Neural cell (in vitro differentiated cells): ENCODE measurements at regions not wholly inside any gene's neighbourhood (a gene's known extent, or its start where the extent isn't known, plus 50 kb on each side); places are given as distances from the start of the nearest gene placed in this dataset.

Source experiments
- H2AFZ ChIP-seq: fragments of 200-600, 300-800 bp; sonication (generic), shearing (Covaris generic); 2 replicates; pipeline ENCODE4 v1.6.0; 2014; ENCODE audit warnings: low read depth, mild to moderate bottlenecking, antibody characterized with exemption, low read length, moderate library complexity
- H3F3A ChIP-seq: fragments of 200-600 bp; shearing (Covaris generic); 2 replicates; pipeline ENCODE4 v1.6.1; 2016; ENCODE audit warnings: mild to moderate bottlenecking, moderate library complexity, mixed read lengths, antibody characterized with exemption, low read length; ENCODE audit not compliant: insufficient read depth, poor library complexity, severe bottlenecking
- H3K27ac ChIP-seq: fragments of 200-600, 300-800 bp; sonication (generic), shearing (Covaris generic); 2 replicates; pipeline ENCODE4 v1.5.1; 2014; ENCODE audit warnings: mild to moderate bottlenecking, low read length, moderate library complexity
- H3K27me3 ChIP-seq: fragments of 300-800, 200-600 bp; sonication (generic), shearing (Covaris generic); 2 replicates; pipeline ENCODE4 v1.6.0; 2014; ENCODE audit warnings: mild to moderate bottlenecking, low read depth, low read length, moderate library complexity; ENCODE audit not compliant: insufficient read depth
- H3K36me3 ChIP-seq: fragments of 300-800, 200-600 bp; sonication (generic), shearing (Covaris generic); 2 replicates; pipeline ENCODE4 v1.5.1; 2014; ENCODE audit warnings: mild to moderate bottlenecking, antibody characterized with exemption, low read length, moderate library complexity; ENCODE audit not compliant: insufficient read depth
- H3K4me2 ChIP-seq: fragments of 300-800, 200-600 bp; sonication (generic), shearing (Covaris generic); 2 replicates; pipeline ENCODE4 v1.6.0; 2014; ENCODE audit warnings: mild to moderate bottlenecking, low read length
- H3K4me3 ChIP-seq: fragments of 300-800, 200-600 bp; sonication (generic), shearing (Covaris generic); 2 replicates; pipeline ENCODE4 v1.5.1; 2014; ENCODE audit warnings: mild to moderate bottlenecking, low read length, moderate library complexity
- H3K79me2 ChIP-seq: fragments of 200-600 bp; shearing (Covaris generic); replicated peaks from 2 replicates; pipeline ENCODE4 v1.6.0; 2014; ENCODE audit warnings: mild to moderate bottlenecking, low read length, moderate library complexity; ENCODE audit not compliant: insufficient read depth
- H3K9ac ChIP-seq: fragments of 300-800, 200-600 bp; sonication (generic), shearing (Covaris generic); 2 replicates; pipeline ENCODE4 v1.6.1; 2016; ENCODE audit warnings: mild to moderate bottlenecking, low read length, mixed read lengths
- H3K9me2 ChIP-seq: fragments of 200-600 bp; shearing (Covaris generic); 2 replicates; pipeline ENCODE4 v1.6.1; 2016; ENCODE audit warnings: mild to moderate bottlenecking, low read length, mixed read lengths; ENCODE audit not compliant: insufficient read depth
- H3K9me3 ChIP-seq: fragments of 200-600, 300-800 bp; sonication (generic), shearing (Covaris generic); 2 replicates; pipeline ENCODE4 v1.6.1; 2016; ENCODE audit warnings: mild to moderate bottlenecking, mixed run types, low read length, moderate library complexity, mixed read lengths
- H4K20me1 ChIP-seq: fragments of 200-600 bp; shearing (Covaris generic); 2 replicates; pipeline ENCODE4 v1.6.1; 2016; ENCODE audit warnings: mild to moderate bottlenecking, mixed run types; ENCODE audit not compliant: insufficient read depth
- CTCF ChIP-seq: fragments of 450-650 bp; IDR thresholded peaks from 2 replicates; pipeline ENCODE4 v1.5.1; 2014; ENCODE audit warnings: antibody characterized with exemption, mild to moderate bottlenecking, moderate library complexity; ENCODE audit not compliant: poor library complexity, severe bottlenecking
- EP300 ChIP-seq: fragments of 450-650 bp; conservative IDR thresholded peaks from 2 replicates; pipeline ENCODE4 v1.6.1; 2014; ENCODE audit warnings: antibody characterized with exemption, mild to moderate bottlenecking, moderate library complexity; ENCODE audit not compliant: poor library complexity, severe bottlenecking
- EZH2 ChIP-seq: fragments of 200-600, 300-800 bp; shearing (Covaris generic), sonication (generic); IDR thresholded peaks from 2 replicates; pipeline ENCODE4 v1.6.1; 2014; ENCODE audit warnings: antibody characterized with exemption, low read length, borderline replicate concordance, mild to moderate bottlenecking; ENCODE audit not compliant: insufficient read depth, poor library complexity, severe bottlenecking
- MXI1 ChIP-seq: fragments of 450-650 bp; conservative IDR thresholded peaks from 2 replicates; pipeline ENCODE4 v1.6.1; 2014; ENCODE audit warnings: antibody characterized with exemption, mild to moderate bottlenecking; ENCODE audit not compliant: poor library complexity, severe bottlenecking
- POLR2AphosphoS5 ChIP-seq: IDR thresholded peaks from 2 replicates; pipeline ENCODE4 v1.6.1; 2012
- RAD21 ChIP-seq: fragments of 450-650 bp; conservative IDR thresholded peaks from 2 replicates; pipeline ENCODE4 v1.6.1; 2014; ENCODE audit warnings: antibody characterized with exemption, mild to moderate bottlenecking, moderate library complexity
- SMC3 ChIP-seq: fragments of 450-650 bp; conservative IDR thresholded peaks from 2 replicates; pipeline ENCODE4 v1.6.1; 2014; ENCODE audit warnings: antibody characterized with exemption, mild to moderate bottlenecking, moderate library complexity; ENCODE audit not compliant: poor library complexity
- TAF1 ChIP-seq: IDR thresholded peaks from 2 replicates; pipeline ENCODE4 v1.6.1; 2012; ENCODE audit warnings: low read depth
- TF ChIP-seq, protein P1 (sequence below): IDR thresholded peaks from 2 replicates; pipeline ENCODE4 v1.6.1; 2012; ENCODE audit warnings: borderline replicate concordance

DNA sequence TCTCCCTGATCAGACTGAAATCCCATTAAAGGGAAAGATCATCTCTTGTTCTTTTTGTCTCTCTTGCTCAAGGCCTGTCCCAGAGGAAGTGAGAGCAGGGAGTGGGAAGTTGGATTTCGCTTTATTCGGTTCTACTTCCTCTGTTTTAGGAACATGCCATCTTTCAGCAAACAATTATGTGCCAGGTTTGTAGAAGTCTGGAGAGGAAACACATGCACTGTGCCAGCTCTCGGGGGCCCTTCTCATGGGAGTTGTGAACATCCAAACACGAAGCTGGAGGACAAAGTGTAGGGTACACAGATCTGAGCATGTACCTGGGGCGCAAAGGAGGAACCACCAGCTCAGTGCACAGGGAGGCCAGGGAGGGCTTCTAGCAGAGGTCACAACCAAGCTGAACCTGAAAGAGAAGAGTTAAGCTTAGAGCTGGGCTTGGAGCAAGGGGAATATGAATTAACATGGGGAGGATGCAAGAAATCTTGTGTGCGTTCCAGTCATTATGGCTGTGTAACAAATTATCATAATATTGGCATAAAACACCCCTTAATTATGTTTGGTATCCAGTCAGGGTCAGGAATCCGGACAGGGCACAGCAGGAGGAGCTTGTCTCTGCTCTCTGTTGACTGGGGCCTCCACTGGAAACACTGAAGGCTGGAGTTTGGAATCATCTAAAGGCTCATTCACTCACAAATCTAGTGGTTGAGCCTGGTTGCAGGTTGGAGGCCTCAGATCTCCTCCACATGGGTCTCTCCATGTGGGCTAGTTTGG lies 128.6 kb downstream of the ZFP36L2 start:
- Histone ChIP-seq H3K27ac (no peak overlapping the region), H4K20me1 (no peaks in the 10 kb centered on the region), H2AFZ (no peak overlapping the region), H3K4me3 (no peak overlapping the region), H3F3A (no peaks in the 10 kb centered on the region), H3K9me2 (no peaks in the 10 kb centered on the region), H3K36me3 (no peaks in the 10 kb centered on the region), H3K79me2 (no peaks in the 10 kb centered on the region), H3K9ac (no peak overlapping the region), H3K27me3 (no peaks in the 10 kb centered on the region), H3K9me3 (no peaks in the 10 kb centered on the region), H3K4me2 (no peak overlapping the region)
- TF ChIP-seq EP300 (no peak), EZH2 (no peak), RAD21 (no peak), TAF1 (no peak), POLR2AphosphoS5 (no peak), SMC3 (no peak), CTCF (no peak), MXI1 (no peak)
- TF ChIP-seq, protein P1, sequence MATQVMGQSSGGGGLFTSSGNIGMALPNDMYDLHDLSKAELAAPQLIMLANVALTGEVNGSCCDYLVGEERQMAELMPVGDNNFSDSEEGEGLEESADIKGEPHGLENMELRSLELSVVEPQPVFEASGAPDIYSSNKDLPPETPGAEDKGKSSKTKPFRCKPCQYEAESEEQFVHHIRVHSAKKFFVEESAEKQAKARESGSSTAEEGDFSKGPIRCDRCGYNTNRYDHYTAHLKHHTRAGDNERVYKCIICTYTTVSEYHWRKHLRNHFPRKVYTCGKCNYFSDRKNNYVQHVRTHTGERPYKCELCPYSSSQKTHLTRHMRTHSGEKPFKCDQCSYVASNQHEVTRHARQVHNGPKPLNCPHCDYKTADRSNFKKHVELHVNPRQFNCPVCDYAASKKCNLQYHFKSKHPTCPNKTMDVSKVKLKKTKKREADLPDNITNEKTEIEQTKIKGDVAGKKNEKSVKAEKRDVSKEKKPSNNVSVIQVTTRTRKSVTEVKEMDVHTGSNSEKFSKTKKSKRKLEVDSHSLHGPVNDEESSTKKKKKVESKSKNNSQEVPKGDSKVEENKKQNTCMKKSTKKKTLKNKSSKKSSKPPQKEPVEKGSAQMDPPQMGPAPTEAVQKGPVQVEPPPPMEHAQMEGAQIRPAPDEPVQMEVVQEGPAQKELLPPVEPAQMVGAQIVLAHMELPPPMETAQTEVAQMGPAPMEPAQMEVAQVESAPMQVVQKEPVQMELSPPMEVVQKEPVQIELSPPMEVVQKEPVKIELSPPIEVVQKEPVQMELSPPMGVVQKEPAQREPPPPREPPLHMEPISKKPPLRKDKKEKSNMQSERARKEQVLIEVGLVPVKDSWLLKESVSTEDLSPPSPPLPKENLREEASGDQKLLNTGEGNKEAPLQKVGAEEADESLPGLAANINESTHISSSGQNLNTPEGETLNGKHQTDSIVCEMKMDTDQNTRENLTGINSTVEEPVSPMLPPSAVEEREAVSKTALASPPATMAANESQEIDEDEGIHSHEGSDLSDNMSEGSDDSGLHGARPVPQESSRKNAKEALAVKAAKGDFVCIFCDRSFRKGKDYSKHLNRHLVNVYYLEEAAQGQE, result no peak

- H3K9me3 ChIP-seq, result no peaks in the 10 kb centered on the region
- TF ChIP-seq MXI1 (no peak), POLR2AphosphoS5 (no peak), TAF1 (no peak), EP300 (no peak), EZH2 (no peak), CTCF (no peak)
- TF ChIP-seq, protein P1, result no peak
- H2AFZ ChIP-seq, result no peak overlapping the region
- H3K4me3 ChIP-seq, result no peak overlapping the region
- no peak overlapping the region for H3K9ac ChIP-seq
- no peaks in the 10 kb centered on the region for H4K20me1 ChIP-seq
- H3K36me3 ChIP-seq, result no peaks in the 10 kb centered on the region
- no peak overlapping the region for H3K4me2 ChIP-seq
- no peaks in the 10 kb centered on the region for H3K79me2 ChIP-seq
- H3K27ac ChIP-seq, result no peak overlapping the region
- no peaks in the 10 kb centered on the region for H3F3A ChIP-seq
- H3K9me2 ChIP-seq, result no peaks in the 10 kb centered on the region
- H3K27me3 ChIP-seq, result no peaks in the 10 kb centered on the region
These were observed 130.7 kb downstream of the ZFP36L2 start for GRCh38 chr2:43095533-43096295.
